GM21717 (cell line): ENCODE measurements at regions not wholly inside any gene's neighbourhood (a gene's known extent, or its start where the extent isn't known, plus 50 kb on each side); places are given as distances from the start of the nearest gene placed in this dataset.

Source experiments
- ATAC-seq: cut with Tn5 transposase; IDR thresholded peaks from one replicate; pipeline ENCODE4 v1.9.1; 2021; ENCODE audit warnings: mild to moderate bottlenecking, moderate library complexity; ENCODE audit not compliant: unreplicated experiment

- peak; percentile 45 for ATAC-seq
Measured at GRCh38 chr9:79880626-79881025, 308.9 kb downstream of the TLE4 start.

GRCh38 chr9:79877943-79878602 is 306.3 kb downstream of the TLE4 start:
- ATAC-seq, result peak; percentile 75

- peak; percentile 63 for ATAC-seq
Measured at GRCh38 chr9:79868567-79869189, 296.9 kb downstream of the TLE4 start.

- no peak for ATAC-seq
Measured at GRCh38 chr9:79862921-79863890, 291.4 kb downstream of the TLE4 start.

- peak; percentile 85 for ATAC-seq
Measured at GRCh38 chr9:79858508-79858907, 286.7 kb downstream of the TLE4 start.

GRCh38 chr9:79857188-79857587 is 285.4 kb downstream of the TLE4 start:
- ATAC-seq, result no peak

GRCh38 chr9:79847074-79847473 is 275.3 kb downstream of the TLE4 start:
- no peak for ATAC-seq

- ATAC-seq, result no peak
Measured at GRCh38 chr9:79829566-79830302, 258.0 kb downstream of the TLE4 start.

GRCh38 chr9:79824265-79824664 is 252.5 kb downstream of the TLE4 start:
- ATAC-seq, result peak; percentile 99

- ATAC-seq, result peak; percentile 95
Measured at GRCh38 chr9:79817438-79818004, 245.8 kb downstream of the TLE4 start.

- no peak for ATAC-seq
Measured at GRCh38 chr9:79813258-79813638, 241.5 kb downstream of the TLE4 start.

GRCh38 chr9:79812507-79813257 is 240.9 kb downstream of the TLE4 start:
- peak; percentile 75 for ATAC-seq

- peak; percentile 24 for ATAC-seq
Measured at GRCh38 chr9:79812099-79812498, 240.3 kb downstream of the TLE4 start.

- no peak for ATAC-seq
Measured at GRCh38 chr9:79809931-79810330, 238.2 kb downstream of the TLE4 start.

- no peak for ATAC-seq
Measured at GRCh38 chr9:79809316-79809876, 237.6 kb downstream of the TLE4 start.

GRCh38 chr9:79807971-79808370 is 236.2 kb downstream of the TLE4 start:
- no peak for ATAC-seq

GRCh38 chr9:79806086-79806485 is 234.3 kb downstream of the TLE4 start:
- ATAC-seq, result no peak

GRCh38 chr9:79801459-79801858 is 229.7 kb downstream of the TLE4 start:
- ATAC-seq, result no peak

GRCh38 chr9:79800578-79800977 is 228.8 kb downstream of the TLE4 start:
- no peak for ATAC-seq
